SH-SY5Y (cell line): ENCODE measurements at regions not wholly inside any gene's neighbourhood (a gene's known extent, or its start where the extent isn't known, plus 50 kb on each side); places are given as distances from the start of the nearest gene placed in this dataset.

ENCODE experiments used
- GATA2 ChIP-seq: IDR thresholded peaks from 2 replicates; pipeline ENCODE4 v1.6.1; 2011; ENCODE audit warnings: mild to moderate bottlenecking, low read depth, low read length
- GATA3 ChIP-seq: IDR thresholded peaks from 2 replicates; pipeline ENCODE4 v1.6.1; 2011; ENCODE audit warnings: low read depth, mild to moderate bottlenecking, low read length, moderate library complexity

DNA sequence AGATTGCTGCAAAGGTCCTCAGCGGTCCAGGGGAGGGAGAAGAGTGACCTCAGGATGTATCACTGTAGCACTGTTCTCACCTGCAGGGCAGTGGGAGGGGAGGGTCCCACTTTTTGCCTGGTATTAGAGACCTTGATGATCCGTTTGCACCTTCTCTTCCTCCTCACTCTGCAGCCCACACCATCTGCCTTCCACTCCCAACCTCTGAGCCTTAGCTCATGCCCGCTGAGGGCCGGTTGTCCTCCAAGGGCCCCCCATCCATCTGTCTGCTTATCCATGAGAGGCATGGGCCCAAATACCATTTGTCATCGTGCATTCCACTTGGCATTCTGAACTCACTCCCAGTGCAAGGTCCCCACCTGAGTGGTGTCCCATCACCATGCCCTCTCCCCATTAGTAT lies 64.6 kb upstream of the PCBD1 start:
- TF ChIP-seq GATA2 (no peak), GATA3 (no peak)
